ENCODE measurements at regions not wholly inside any gene's neighbourhood (a gene's known extent, or its start where the extent isn't known, plus 50 kb on each side); places are given as distances from the start of the nearest gene placed in this dataset.

GRCh38 chr1:104387716-104388508 lies 638.2 kb downstream of the AMY1C start:
- TF ChIP-seq, protein P1, sequence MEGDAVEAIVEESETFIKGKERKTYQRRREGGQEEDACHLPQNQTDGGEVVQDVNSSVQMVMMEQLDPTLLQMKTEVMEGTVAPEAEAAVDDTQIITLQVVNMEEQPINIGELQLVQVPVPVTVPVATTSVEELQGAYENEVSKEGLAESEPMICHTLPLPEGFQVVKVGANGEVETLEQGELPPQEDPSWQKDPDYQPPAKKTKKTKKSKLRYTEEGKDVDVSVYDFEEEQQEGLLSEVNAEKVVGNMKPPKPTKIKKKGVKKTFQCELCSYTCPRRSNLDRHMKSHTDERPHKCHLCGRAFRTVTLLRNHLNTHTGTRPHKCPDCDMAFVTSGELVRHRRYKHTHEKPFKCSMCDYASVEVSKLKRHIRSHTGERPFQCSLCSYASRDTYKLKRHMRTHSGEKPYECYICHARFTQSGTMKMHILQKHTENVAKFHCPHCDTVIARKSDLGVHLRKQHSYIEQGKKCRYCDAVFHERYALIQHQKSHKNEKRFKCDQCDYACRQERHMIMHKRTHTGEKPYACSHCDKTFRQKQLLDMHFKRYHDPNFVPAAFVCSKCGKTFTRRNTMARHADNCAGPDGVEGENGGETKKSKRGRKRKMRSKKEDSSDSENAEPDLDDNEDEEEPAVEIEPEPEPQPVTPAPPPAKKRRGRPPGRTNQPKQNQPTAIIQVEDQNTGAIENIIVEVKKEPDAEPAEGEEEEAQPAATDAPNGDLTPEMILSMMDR (IDR thresholded peaks at IDR 0.05; ENCODE audit: unreplicated experiment): no peak
- no peaks in the 10 kb centered on the region for H3K9me3 Mint-ChIP-seq (ENCODE audit: unreplicated experiment)
- H3K36me3 Mint-ChIP-seq (ENCODE audit: low read depth, unreplicated experiment): no peaks in the 10 kb centered on the region
- no peak for DNase-seq (ENCODE audit: low spot score)
- no peak overlapping the region for H3K27ac Mint-ChIP-seq (ENCODE audit: unreplicated experiment)
- H3K4me1 Mint-ChIP-seq (ENCODE audit: unreplicated experiment): no peaks in the 10 kb centered on the region
- H3K27me3 Mint-ChIP-seq (ENCODE audit: unreplicated experiment): no peaks in the 10 kb centered on the region
- H3K4me3 Mint-ChIP-seq (ENCODE audit: unreplicated experiment): no peak overlapping the region

DNA sequence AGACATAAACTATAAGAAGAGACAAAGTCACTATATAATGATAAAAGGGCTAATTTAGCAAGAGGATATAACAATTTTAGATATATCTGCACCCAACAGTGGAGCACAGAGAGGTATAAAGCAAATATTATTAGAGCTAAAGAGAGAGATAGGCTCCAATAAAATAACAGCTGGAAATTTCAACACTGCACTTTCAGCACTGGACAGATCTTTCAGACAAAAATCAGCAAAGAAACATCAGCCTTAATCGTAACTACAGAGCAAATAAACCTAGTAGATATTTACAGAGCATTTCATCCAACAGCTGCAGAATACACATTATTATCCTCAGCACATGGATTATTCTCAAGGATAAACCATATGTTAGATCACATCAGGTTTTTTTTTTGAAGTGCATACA lies 642.9 kb downstream of the AMY1C start:
- Mint-ChIP-seq H3K27ac (ENCODE audit: unreplicated experiment) (no peak overlapping the region), H3K27me3 (ENCODE audit: unreplicated experiment) (no peaks in the 10 kb centered on the region), H3K4me1 (ENCODE audit: unreplicated experiment) (no peaks in the 10 kb centered on the region), H3K9me3 (ENCODE audit: unreplicated experiment) (no peaks in the 10 kb centered on the region), H3K4me3 (ENCODE audit: unreplicated experiment) (no peak overlapping the region), H3K36me3 (ENCODE audit: low read depth, unreplicated experiment) (no peaks in the 10 kb centered on the region)
- TF ChIP-seq, protein P1 (IDR thresholded peaks at IDR 0.05; ENCODE audit: unreplicated experiment): no peak
- no peak for DNase-seq (ENCODE audit: low spot score)

GRCh38 chr1:104402178-104402577 lies 652.5 kb downstream of the AMY1C start:
- H3K27ac Mint-ChIP-seq (ENCODE audit: unreplicated experiment): no peak overlapping the region
- DNase-seq (ENCODE audit: low spot score): no peak
- TF ChIP-seq, protein P1 (IDR thresholded peaks at IDR 0.05; ENCODE audit: unreplicated experiment): no peak
- H3K27me3 Mint-ChIP-seq (ENCODE audit: unreplicated experiment): peaks cover 1% of the 10 kb centered on the region
- no peak overlapping the region for H3K4me3 Mint-ChIP-seq (ENCODE audit: unreplicated experiment)
- no peaks in the 10 kb centered on the region for H3K4me1 Mint-ChIP-seq (ENCODE audit: unreplicated experiment)
- no peaks in the 10 kb centered on the region for H3K9me3 Mint-ChIP-seq (ENCODE audit: unreplicated experiment)
- no peaks in the 10 kb centered on the region for H3K36me3 Mint-ChIP-seq (ENCODE audit: low read depth, unreplicated experiment)

DNA sequence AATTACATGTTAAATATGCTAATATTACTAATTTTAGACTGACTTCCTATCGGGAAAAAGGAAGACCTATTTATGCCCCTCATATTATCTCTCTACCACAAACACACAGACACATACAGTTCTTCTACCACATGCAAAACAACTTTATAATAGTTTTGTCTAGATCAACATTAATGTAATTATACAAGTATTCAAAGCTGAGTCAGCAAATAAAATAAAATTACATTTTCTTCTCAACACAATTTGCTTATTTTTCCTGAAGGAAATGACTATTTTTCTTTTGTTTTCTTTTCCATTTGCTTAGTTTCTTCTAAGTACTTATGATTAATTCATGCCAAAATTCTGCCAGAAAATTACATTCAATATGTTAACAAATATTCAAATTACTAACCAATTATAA lies 654.2 kb downstream of the AMY1C start:
- TF ChIP-seq, protein P1 (IDR thresholded peaks at IDR 0.05; ENCODE audit: unreplicated experiment): no peak
- Mint-ChIP-seq H3K27ac (ENCODE audit: unreplicated experiment) (no peak overlapping the region), H3K4me3 (ENCODE audit: unreplicated experiment) (no peak overlapping the region), H3K9me3 (ENCODE audit: unreplicated experiment) (no peaks in the 10 kb centered on the region), H3K27me3 (ENCODE audit: unreplicated experiment) (peaks cover 1% of the 10 kb centered on the region), H3K36me3 (ENCODE audit: low read depth, unreplicated experiment) (no peaks in the 10 kb centered on the region), H3K4me1 (ENCODE audit: unreplicated experiment) (no peaks in the 10 kb centered on the region)
- no peak for DNase-seq (ENCODE audit: low spot score)

- H3K27ac Mint-ChIP-seq (ENCODE audit: unreplicated experiment): no peak overlapping the region
- no peak overlapping the region for H3K4me3 Mint-ChIP-seq (ENCODE audit: unreplicated experiment)
- TF ChIP-seq, protein P1 (IDR thresholded peaks at IDR 0.05; ENCODE audit: unreplicated experiment): no peak
- H3K27me3 Mint-ChIP-seq (ENCODE audit: unreplicated experiment): peaks cover 1% of the 10 kb centered on the region
- no peaks in the 10 kb centered on the region for H3K36me3 Mint-ChIP-seq (ENCODE audit: low read depth, unreplicated experiment)
- no peaks in the 10 kb centered on the region for H3K9me3 Mint-ChIP-seq (ENCODE audit: unreplicated experiment)
- no peak for DNase-seq (ENCODE audit: low spot score)
- no peaks in the 10 kb centered on the region for H3K4me1 Mint-ChIP-seq (ENCODE audit: unreplicated experiment)
Measured at GRCh38 chr1:104406728-104407127, 657.0 kb downstream of the AMY1C start.
